Liver (tissue), 8 donors: ENCODE measurements at regions not wholly inside any gene's neighbourhood (a gene's known extent, or its start where the extent isn't known, plus 50 kb on each side); places are given as distances from the start of the nearest gene placed in this dataset.

ENCODE experiments used
- DNase-seq: peaks from one replicate; pipeline ENCODE4 v3.0.0-alpha.2; 2017; ENCODE audit warnings: low spot score
- H3K27ac ChIP-seq, 2 donors: one replicate each; pipeline ENCODE4 v1.7.0; 2013; ENCODE audit warnings: inconsistent platforms in 2 of 2, low read length in 2 of 2, control low read depth in 1 of 2, low read depth in 1 of 2, mild to moderate bottlenecking in 1 of 2
- H3K27me3 ChIP-seq, 4 donors: one replicate each; pipeline versions ENCODE4 v1.6.1 to v1.7.0; 2013; ENCODE audit warnings: low read length in 3 of 4, inconsistent platforms in 1 of 4, mild to moderate bottlenecking in 1 of 4, moderate library complexity in 1 of 4; ENCODE audit not compliant: control insufficient read depth in 4 of 4, insufficient read depth in 4 of 4
- H3K36me3 ChIP-seq, 4 donors: one replicate each; pipeline versions ENCODE4 v1.6.1 to v1.7.0; 2013; ENCODE audit warnings: low read length in 3 of 4, mild to moderate bottlenecking in 3 of 4, low read depth in 1 of 4, moderate library complexity in 1 of 4; ENCODE audit not compliant: control insufficient read depth in 4 of 4, insufficient read depth in 3 of 4
- H3K4me1 ChIP-seq, 4 donors: one replicate each; pipeline versions ENCODE4 v1.6.1 to v1.7.0; 2013; ENCODE audit warnings: low read length in 3 of 4, mild to moderate bottlenecking in 3 of 4, moderate library complexity in 1 of 4; ENCODE audit not compliant: control insufficient read depth in 4 of 4, insufficient read depth in 4 of 4
- H3K4me3 ChIP-seq, 3 donors: one replicate each; pipeline versions ENCODE4 v1.6.1 to v1.7.0; 2013; ENCODE audit warnings: low read length in 3 of 3, control low read depth in 1 of 3, low read depth in 1 of 3, mild to moderate bottlenecking in 1 of 3
- H3K9ac ChIP-seq, 2 donors: one replicate each; pipeline ENCODE4 v1.7.0; 2013; ENCODE audit warnings: low read length in 2 of 2, mild to moderate bottlenecking in 2 of 2, moderate library complexity in 2 of 2, control low read depth in 1 of 2, low read depth in 1 of 2
- H3K9me3 ChIP-seq, 4 donors: one replicate each; pipeline versions ENCODE4 v1.6.1 to v1.7.0; 2013; ENCODE audit warnings: low read length in 3 of 4; ENCODE audit not compliant: control insufficient read depth in 4 of 4
- CTCF ChIP-seq: fragments of 150-350 bp; IDR thresholded peaks from 2 replicates; pipeline ENCODE4 v1.5.1; 2017; ENCODE audit warnings: improper control_type of control experiment, low read depth, low read length; ENCODE audit not compliant: missing input control
- EGR1 ChIP-seq, 2 donors: IDR thresholded peaks; 2 replicates each; pipeline ENCODE4 v1.6.1; 2016 to 2018; ENCODE audit warnings: antibody characterized with exemption in 2 of 2, low read depth in 2 of 2
- FOXA1 ChIP-seq: IDR thresholded peaks from 2 replicates; pipeline ENCODE4 v1.6.1; 2016; ENCODE audit warnings: antibody characterized with exemption
- FOXA2 ChIP-seq: IDR thresholded peaks from 2 replicates; pipeline ENCODE4 v1.6.1; 2016; ENCODE audit warnings: antibody characterized with exemption
- HNF4A ChIP-seq, 2 donors: conservative IDR thresholded peaks; 2 replicates each; pipeline ENCODE4 v1.6.1; 2016; ENCODE audit warnings: antibody characterized with exemption in 2 of 2, mild to moderate bottlenecking in 2 of 2
- HNF4G ChIP-seq: IDR thresholded peaks from 2 replicates; pipeline ENCODE4 v1.6.1; 2016; ENCODE audit warnings: antibody characterized with exemption
- JUND ChIP-seq, 2 donors: IDR thresholded peaks; 2 replicates each; pipeline ENCODE4 v1.6.1; 2016; ENCODE audit warnings: antibody characterized with exemption in 2 of 2
- NR2F2 ChIP-seq: IDR thresholded peaks from 2 replicates; pipeline ENCODE4 v1.6.1; 2016; ENCODE audit warnings: antibody characterized with exemption
- RAD21 ChIP-seq, 2 donors: IDR thresholded peaks; 2 replicates each; pipeline ENCODE4 v1.6.1; 2016; ENCODE audit warnings: antibody characterized with exemption in 2 of 2, mild to moderate bottlenecking in 2 of 2
- REST ChIP-seq: IDR thresholded peaks from 2 replicates; pipeline ENCODE4 v1.6.1; 2016; ENCODE audit warnings: antibody characterized with exemption, mild to moderate bottlenecking
- RXRA ChIP-seq, 2 donors: IDR thresholded peaks; 2 replicates each; pipeline ENCODE4 v1.6.1; 2017 to 2018; ENCODE audit warnings: antibody characterized with exemption in 2 of 2, mild to moderate bottlenecking in 1 of 2
- SP1 ChIP-seq: IDR thresholded peaks from 2 replicates; pipeline ENCODE4 v1.6.1; 2018; ENCODE audit warnings: antibody characterized with exemption, mild to moderate bottlenecking
- TAF1 ChIP-seq: conservative IDR thresholded peaks from 2 replicates; pipeline ENCODE4 v1.6.1; 2016; ENCODE audit warnings: antibody characterized with exemption, mild to moderate bottlenecking
- YY1 ChIP-seq: IDR thresholded peaks from 2 replicates; pipeline ENCODE4 v1.6.1; 2016; ENCODE audit warnings: antibody characterized with exemption, mild to moderate bottlenecking
- WGBS: extraction: QIAGEN DNeasy Blood & Tissue Kit; methylation state at CpG from one replicate; pipeline ENCODE4 v1.1.7; 2013; 5-methylcytosine and 5-hydroxymethylcytosine counted together
- TF ChIP-seq, protein P1 (sequence below): IDR thresholded peaks from 2 replicates; pipeline ENCODE4 v1.6.1; 2016; ENCODE audit warnings: antibody characterized with exemption
- donor health status: healthy.
- donor health status: healthy.
- donor health status: healthy.
- donor health status: healthy.
- donor health status: healthy.

DNA sequence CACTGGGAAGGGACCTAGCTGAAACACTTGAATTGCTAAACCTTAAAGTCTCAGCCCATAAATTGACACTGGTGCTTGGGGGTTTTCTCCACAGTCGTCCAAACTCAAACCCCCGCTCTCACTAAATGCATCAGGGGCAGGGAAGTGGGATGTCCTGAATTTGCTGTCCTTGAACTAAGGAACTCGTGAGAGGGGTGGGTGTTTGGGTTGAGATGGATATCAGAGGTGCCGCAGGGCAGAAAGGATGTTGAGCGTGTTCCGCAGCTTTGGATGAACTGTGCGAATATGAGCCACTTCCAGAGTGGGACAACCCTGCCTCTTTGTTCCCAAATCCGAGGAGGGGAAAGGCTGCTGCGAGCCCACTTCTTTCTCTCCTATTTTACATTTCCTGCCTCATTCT is 90.3 kb upstream of the LYZL2 start:
- no peaks in the 10 kb centered on the region for H3K36me3 ChIP-seq
- H3K9ac ChIP-seq, result no peak overlapping the region
- no peak overlapping the region for H3K4me3 ChIP-seq
- WGBS, result 38% methylated on average over 9 of the region's 9 CpGs
- H3K9me3 ChIP-seq, result no peaks in the 10 kb centered on the region
- no peak overlapping the region for H3K27ac ChIP-seq
- DNase-seq, result no peak
- TF ChIP-seq, protein P1, sequence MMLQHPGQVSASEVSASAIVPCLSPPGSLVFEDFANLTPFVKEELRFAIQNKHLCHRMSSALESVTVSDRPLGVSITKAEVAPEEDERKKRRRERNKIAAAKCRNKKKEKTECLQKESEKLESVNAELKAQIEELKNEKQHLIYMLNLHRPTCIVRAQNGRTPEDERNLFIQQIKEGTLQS, result no peak
- TF ChIP-seq HNF4G, result no peak
- TF ChIP-seq YY1, result no peak
- H3K27me3 ChIP-seq, result peaks cover 0 to 3% (median 0%) of the 10 kb centered on the region in 4 donors
- no peaks in the 10 kb centered on the region for H3K4me1 ChIP-seq

GRCh38 chr10:30709700-30710358 is 80.3 kb upstream of the LYZL2 start:
- TF ChIP-seq TAF1 (no peak), NR2F2 (no peak), YY1 (no peak), HNF4A (conservative IDR thresholded peaks at IDR 0.05) (no peak), REST (no peak), CTCF (no peak), JUND (IDR thresholded peaks at IDR 0.05) (no peak), SP1 (no peak), FOXA1 (no peak), HNF4G (no peak), EGR1 (IDR thresholded peaks at IDR 0.05; ENCODE audit: low read depth in 2 of 2) (no peak), RXRA (IDR thresholded peaks at IDR 0.05) (no peak), FOXA2 (no peak), RAD21 (IDR thresholded peaks at IDR 0.05) (no peak)
- Histone ChIP-seq H3K27me3 (no peaks in the 10 kb centered on the region), H3K9ac (no peak overlapping the region), H3K4me3 (no peak overlapping the region), H3K36me3 (no peaks in the 10 kb centered on the region), H3K27ac (no peak overlapping the region), H3K4me1 (peaks cover 0 to 1% (median 0%) of the 10 kb centered on the region in 4 donors), H3K9me3 (peaks cover 0 to 8% (median under 1%) of the 10 kb centered on the region in 4 donors)
- DNase-seq, result no peak
- 79% methylated on average over 6 of the region's 6 CpGs for WGBS
